Fibroblast of mammary gland (primary cell): ENCODE measurements at regions not wholly inside any gene's neighbourhood (a gene's known extent, or its start where the extent isn't known, plus 50 kb on each side); places are given as distances from the start of the nearest gene placed in this dataset.
A peak's percentile ranks its signal among the peaks of the same experiment; 100 is the strongest.

Experiments
- DNase-seq: peaks from one replicate; pipeline ENCODE4 v3.0.0-alpha.2; 2010; ENCODE audit warnings: low read depth
- H3K4me3 ChIP-seq: 2 replicates; pipeline ENCODE4 v1.5.1; 2011; ENCODE audit warnings: low read depth, mild to moderate bottlenecking, low read length, moderate library complexity; ENCODE audit not compliant: control insufficient read depth
- CTCF ChIP-seq: conservative IDR thresholded peaks from 2 replicates; pipeline ENCODE4 v1.5.1; 2011; ENCODE audit warnings: low read depth, low read length, inconsistent platforms; ENCODE audit not compliant: control insufficient read depth, insufficient read depth

- H3K4me3 ChIP-seq: no peak overlapping the region
- no peak for TF ChIP-seq CTCF
- no peak for DNase-seq
These were observed 707.8 kb upstream of the AMOT start for GRCh38 chrX:113548308-113549015.

- DNase-seq: no peak
- TF ChIP-seq CTCF: no peak
- H3K4me3 ChIP-seq: no peak overlapping the region
These were observed 704.4 kb upstream of the AMOT start for GRCh38 chrX:113545040-113545439.

GRCh38 chrX:113539599-113540356 is 699.1 kb upstream of the AMOT start:
- no peak for DNase-seq
- TF ChIP-seq CTCF: no peak

GRCh38 chrX:113529426-113530013 is 688.9 kb upstream of the AMOT start:
- no peak for DNase-seq
- no peak overlapping the region for H3K4me3 ChIP-seq
- no peak for TF ChIP-seq CTCF

More at GRCh38 chrX:113539599-113540356, 699.1 kb upstream of the AMOT start:
- H3K4me3 ChIP-seq: no peak overlapping the region

GRCh38 chrX:113522814-113523213 is 682.2 kb upstream of the AMOT start:
- peak; percentile 25 for DNase-seq
- TF ChIP-seq CTCF: no peak
- no peak overlapping the region for H3K4me3 ChIP-seq

- H3K4me3 ChIP-seq: no peak overlapping the region
- no peak for DNase-seq
- no peak for TF ChIP-seq CTCF
These were observed 674.3 kb upstream of the AMOT start for GRCh38 chrX:113514906-113515305.
